H9 (cell line): ENCODE measurements at regions not wholly inside any gene's neighbourhood (a gene's known extent, or its start where the extent isn't known, plus 50 kb on each side); places are given as distances from the start of the nearest gene placed in this dataset.

Source experiments
- DNase-seq: peaks from one replicate; pipeline ENCODE4 v3.0.0-alpha.2; 2017
- H2AFZ ChIP-seq: one replicate; pipeline ENCODE4 v1.6.1; 2013; ENCODE audit warnings: mild to moderate bottlenecking, low read length, control low read depth, moderate library complexity
- H2AK5ac ChIP-seq: 2 replicates; pipeline ENCODE4 v1.6.1; 2013; ENCODE audit warnings: low read length, control low read depth, mixed read lengths; ENCODE audit not compliant: insufficient read length
- H2BK120ac ChIP-seq: one replicate; pipeline ENCODE4 v1.6.1; 2013; ENCODE audit warnings: low read depth, mild to moderate bottlenecking, low read length, control low read depth, inconsistent platforms; ENCODE audit not compliant: poor library complexity, severe bottlenecking
- H2BK12ac ChIP-seq: 2 replicates; pipeline ENCODE4 v1.6.1; 2013; ENCODE audit warnings: low read length, control low read depth, mixed read lengths, low read depth; ENCODE audit not compliant: insufficient read length
- H2BK15ac ChIP-seq: 2 replicates; pipeline ENCODE4 v1.6.1; 2013; ENCODE audit warnings: low read depth, low read length, control low read depth
- H2BK20ac ChIP-seq: one replicate; pipeline ENCODE4 v1.6.1; 2013; ENCODE audit warnings: low read depth, mild to moderate bottlenecking, low read length, control low read depth, inconsistent platforms; ENCODE audit not compliant: poor library complexity, severe bottlenecking
- H2BK5ac ChIP-seq: 2 replicates; pipeline ENCODE4 v1.6.1; 2013; ENCODE audit warnings: low read length, control low read depth, mixed read lengths; ENCODE audit not compliant: insufficient read length
- H3K14ac ChIP-seq: 2 replicates; pipeline ENCODE4 v1.6.1; 2013; ENCODE audit warnings: low read length, control low read depth; ENCODE audit not compliant: insufficient read depth
- H3K18ac ChIP-seq: 2 replicates; pipeline ENCODE4 v1.6.1; 2013; ENCODE audit warnings: low read depth, mild to moderate bottlenecking, mixed read lengths, low read length, control low read depth; ENCODE audit not compliant: insufficient read length
- H3K23ac ChIP-seq: 2 replicates; pipeline ENCODE4 v1.6.1; 2013; ENCODE audit warnings: low read length, control low read depth, mixed read lengths, low read depth; ENCODE audit not compliant: insufficient read length
- H3K23me2 ChIP-seq: 2 replicates; pipeline ENCODE4 v1.6.1; 2013; ENCODE audit warnings: low read depth, mild to moderate bottlenecking, mixed read lengths, low read length, control low read depth; ENCODE audit not compliant: insufficient read length, poor library complexity, severe bottlenecking
- H3K27ac ChIP-seq: 2 replicates; pipeline ENCODE4 v1.5.1; 2013; ENCODE audit warnings: low read length, control low read depth, mixed read lengths, low read depth; ENCODE audit not compliant: insufficient read length
- H3K27me3 ChIP-seq: 2 replicates; pipeline ENCODE4 v1.6.1; 2013; ENCODE audit warnings: low read length, control low read depth, inconsistent platforms; ENCODE audit not compliant: insufficient read depth
- H3K4ac ChIP-seq: 2 replicates; pipeline ENCODE4 v1.6.1; 2013; ENCODE audit warnings: low read depth, mild to moderate bottlenecking, control low read depth, inconsistent platforms, low read length, moderate library complexity
- H3K4me1 ChIP-seq: 2 replicates; pipeline ENCODE4 v1.6.1; 2013; ENCODE audit warnings: low read length, control low read depth, inconsistent platforms; ENCODE audit not compliant: insufficient read depth
- H3K4me2 ChIP-seq: 2 replicates; pipeline ENCODE4 v1.6.1; 2013; ENCODE audit warnings: low read length, control low read depth, mixed read lengths; ENCODE audit not compliant: insufficient read length, insufficient read depth
- H3K56ac ChIP-seq: 2 replicates; pipeline ENCODE4 v1.6.1; 2013; ENCODE audit warnings: low read depth, mild to moderate bottlenecking, mixed read lengths, low read length, control low read depth; ENCODE audit not compliant: insufficient read length
- H3K79me1 ChIP-seq: 2 replicates; pipeline ENCODE4 v1.6.1; 2013; ENCODE audit warnings: low read depth, mild to moderate bottlenecking, moderate library complexity, low read length, control low read depth, inconsistent platforms; ENCODE audit not compliant: insufficient read depth, poor library complexity, severe bottlenecking
- H3K79me2 ChIP-seq: 2 replicates; pipeline ENCODE4 v1.6.1; 2013; ENCODE audit warnings: low read length, control low read depth, inconsistent platforms; ENCODE audit not compliant: insufficient read depth
- H3K9ac ChIP-seq: 2 replicates; pipeline ENCODE4 v1.6.1; 2013; ENCODE audit warnings: low read length, control low read depth, mixed read lengths; ENCODE audit not compliant: insufficient read length; ENCODE audit errors: extremely low read depth
- H3K9me3 ChIP-seq: one replicate; pipeline ENCODE4 v1.6.1; 2013; ENCODE audit warnings: low read depth, low read length, inconsistent platforms; ENCODE audit not compliant: control insufficient read depth
- H3T11ph ChIP-seq: one replicate; pipeline ENCODE4 v1.6.1; 2013; ENCODE audit warnings: mild to moderate bottlenecking, low read length, control low read depth, inconsistent platforms
- H4K20me1 ChIP-seq: one replicate; pipeline ENCODE4 v1.6.1; 2013; ENCODE audit not compliant: control insufficient read depth, insufficient read length, insufficient read depth
- H4K5ac ChIP-seq: 2 replicates; pipeline ENCODE4 v1.6.1; 2013; ENCODE audit warnings: low read depth, mild to moderate bottlenecking, mixed read lengths, low read length, control low read depth; ENCODE audit not compliant: insufficient read length
- H4K8ac ChIP-seq: replicated peaks from 2 replicates; pipeline ENCODE4 v1.6.1; 2013; ENCODE audit warnings: low read length, control low read depth, mixed read lengths, low read depth; ENCODE audit not compliant: insufficient read length
- H4K91ac ChIP-seq: 2 replicates; pipeline ENCODE4 v1.6.1; 2013; ENCODE audit warnings: low read depth, mild to moderate bottlenecking, moderate library complexity, mixed read lengths, low read length, control low read depth; ENCODE audit not compliant: insufficient read length
- H3K27ac Mint-ChIP-seq, 3 experiments: 2 replicates in 2 of 3; 3 replicates in 1 of 3; pipeline ENCODE4 v1.8.0; 2020 to 2021; ENCODE audit warnings: mixed read lengths in 3 of 3, mild to moderate bottlenecking in 1 of 3, moderate library complexity in 1 of 3
- H3K27me3 Mint-ChIP-seq: 2 replicates; pipeline ENCODE4 v1.8.0; 2021; ENCODE audit warnings: low read depth, mild to moderate bottlenecking, moderate library complexity, mixed read lengths
- H3K36me3 Mint-ChIP-seq, 3 experiments: 2 replicates in 2 of 3; 3 replicates in 1 of 3; pipeline ENCODE4 v1.8.0; 2020 to 2021; ENCODE audit warnings: low read depth in 3 of 3, mixed read lengths in 3 of 3; ENCODE audit not compliant: insufficient read depth in 1 of 3
- H3K4me1 Mint-ChIP-seq, 2 experiments: 2 replicates each; pipeline ENCODE4 v1.8.0; 2020; ENCODE audit warnings: mixed read lengths in 2 of 2
- H3K4me3 Mint-ChIP-seq, 2 experiments: 2 replicates in 1 of 2; 3 replicates in 1 of 2; pipeline ENCODE4 v1.8.0; 2020 to 2021; ENCODE audit warnings: mild to moderate bottlenecking in 2 of 2, mixed read lengths in 2 of 2, moderate library complexity in 1 of 2
- H3K9me3 Mint-ChIP-seq, 2 experiments: 2 replicates in 1 of 2; 3 replicates in 1 of 2; pipeline ENCODE4 v1.8.0; 2020; ENCODE audit warnings: mild to moderate bottlenecking in 2 of 2, mixed read lengths in 2 of 2, moderate library complexity in 1 of 2
- WGBS: extraction: QIAGEN DNeasy Blood & Tissue Kit; methylation state at CpG from one replicate; pipeline ENCODE4 v1.1.7; 2013; ENCODE audit warnings: missing lambda C conversion rate, low lambda C conversion rate, mixed read lengths; ENCODE audit not compliant: insufficient read length; ENCODE audit errors: extremely low coverage; 5-methylcytosine and 5-hydroxymethylcytosine counted together
- TF ChIP-seq, protein P1 (sequence below): fragments of 200-600 bp; sonication (generic); conservative IDR thresholded peaks from 3 replicates; pipeline ENCODE4 v1.8.0; 2021; ENCODE audit warnings: antibody characterized with exemption, mild to moderate bottlenecking

DNA sequence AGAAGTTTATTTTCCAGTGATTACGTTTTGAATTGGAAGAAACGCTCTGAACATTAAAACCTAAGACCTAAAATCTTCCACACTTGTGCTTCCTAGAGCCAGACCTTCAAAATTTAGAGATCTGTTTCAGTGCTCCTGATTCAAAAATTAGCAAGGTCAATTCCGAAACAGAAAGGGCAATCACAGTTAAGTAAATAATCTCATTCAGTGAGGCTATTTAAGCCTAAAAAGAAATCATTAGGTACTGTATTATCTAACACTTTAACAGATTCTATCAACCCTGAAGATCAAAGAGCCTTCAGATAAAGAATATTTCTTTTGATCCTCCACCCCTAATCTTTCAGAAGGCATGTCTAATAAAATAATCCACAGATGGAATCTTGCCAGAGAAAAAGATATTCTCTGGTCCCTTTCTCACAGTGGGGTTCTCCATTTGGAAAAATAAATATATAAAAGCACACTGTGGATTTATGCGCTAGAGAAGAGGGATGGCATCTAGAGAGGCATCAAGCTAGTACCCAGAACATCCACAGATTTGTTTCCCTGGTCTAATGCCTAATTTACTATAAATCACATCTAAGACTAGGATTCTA, 54.4 kb downstream of the ZZZ3 start:
- H3K9ac ChIP-seq: no peak overlapping the region
- no peak overlapping the region for H3K4me2 ChIP-seq
- Mint-ChIP-seq H3K4me3 (no peak overlapping the region), H3K9me3 (peaks cover 6 to 11% of the 10 kb centered on the region in 2 experiments; a peak in 4 of 5 replicates), H3K4me1 (no peaks in the 10 kb centered on the region), H3K36me3 (peaks cover 39 to 60% (median 58%) of the 10 kb centered on the region in 3 experiments), H3K27me3 (no peaks in the 10 kb centered on the region), H3K27ac (no peak overlapping the region)
- DNase-seq: no peak
- H3K4ac ChIP-seq: no peak overlapping the region
- no peak overlapping the region for H2AK5ac ChIP-seq
- no peak overlapping the region for H3K23ac ChIP-seq
- no peak overlapping the region for H2BK12ac ChIP-seq
- no peaks in the 10 kb centered on the region for H3K79me1 ChIP-seq
- no peaks in the 10 kb centered on the region for H3K23me2 ChIP-seq
- H3K9me3 ChIP-seq: no peaks in the 10 kb centered on the region
- no CpG with 5 or more reads among the region's 4 CpGs for WGBS
- no peak overlapping the region for H2BK5ac ChIP-seq
- H3K18ac ChIP-seq: no peak overlapping the region
- H2BK20ac ChIP-seq: no peak overlapping the region
- no peaks in the 10 kb centered on the region for H4K20me1 ChIP-seq
- H4K91ac ChIP-seq: no peak overlapping the region
- no peak overlapping the region for H2BK120ac ChIP-seq
- H2AFZ ChIP-seq: no peak overlapping the region
- TF ChIP-seq, protein P1, sequence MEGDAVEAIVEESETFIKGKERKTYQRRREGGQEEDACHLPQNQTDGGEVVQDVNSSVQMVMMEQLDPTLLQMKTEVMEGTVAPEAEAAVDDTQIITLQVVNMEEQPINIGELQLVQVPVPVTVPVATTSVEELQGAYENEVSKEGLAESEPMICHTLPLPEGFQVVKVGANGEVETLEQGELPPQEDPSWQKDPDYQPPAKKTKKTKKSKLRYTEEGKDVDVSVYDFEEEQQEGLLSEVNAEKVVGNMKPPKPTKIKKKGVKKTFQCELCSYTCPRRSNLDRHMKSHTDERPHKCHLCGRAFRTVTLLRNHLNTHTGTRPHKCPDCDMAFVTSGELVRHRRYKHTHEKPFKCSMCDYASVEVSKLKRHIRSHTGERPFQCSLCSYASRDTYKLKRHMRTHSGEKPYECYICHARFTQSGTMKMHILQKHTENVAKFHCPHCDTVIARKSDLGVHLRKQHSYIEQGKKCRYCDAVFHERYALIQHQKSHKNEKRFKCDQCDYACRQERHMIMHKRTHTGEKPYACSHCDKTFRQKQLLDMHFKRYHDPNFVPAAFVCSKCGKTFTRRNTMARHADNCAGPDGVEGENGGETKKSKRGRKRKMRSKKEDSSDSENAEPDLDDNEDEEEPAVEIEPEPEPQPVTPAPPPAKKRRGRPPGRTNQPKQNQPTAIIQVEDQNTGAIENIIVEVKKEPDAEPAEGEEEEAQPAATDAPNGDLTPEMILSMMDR: no peak
- no peak overlapping the region for H3K56ac ChIP-seq
- H3K4me1 ChIP-seq: no peaks in the 10 kb centered on the region
- no peak overlapping the region for H3T11ph ChIP-seq
- no peaks in the 10 kb centered on the region for H3K27me3 ChIP-seq
- no peak overlapping the region for H2BK15ac ChIP-seq
- no peak overlapping the region for H4K5ac ChIP-seq
- H4K8ac ChIP-seq: no peak overlapping the region
- no peak overlapping the region for H3K27ac ChIP-seq
- H3K14ac ChIP-seq: no peak overlapping the region
- no peaks in the 10 kb centered on the region; the same call in 1 of the 2 replicates for H3K79me2 ChIP-seq
